ENCODE measurements at regions not wholly inside any gene's neighbourhood (a gene's known extent, or its start where the extent isn't known, plus 50 kb on each side); places are given as distances from the start of the nearest gene placed in this dataset.

DNA sequence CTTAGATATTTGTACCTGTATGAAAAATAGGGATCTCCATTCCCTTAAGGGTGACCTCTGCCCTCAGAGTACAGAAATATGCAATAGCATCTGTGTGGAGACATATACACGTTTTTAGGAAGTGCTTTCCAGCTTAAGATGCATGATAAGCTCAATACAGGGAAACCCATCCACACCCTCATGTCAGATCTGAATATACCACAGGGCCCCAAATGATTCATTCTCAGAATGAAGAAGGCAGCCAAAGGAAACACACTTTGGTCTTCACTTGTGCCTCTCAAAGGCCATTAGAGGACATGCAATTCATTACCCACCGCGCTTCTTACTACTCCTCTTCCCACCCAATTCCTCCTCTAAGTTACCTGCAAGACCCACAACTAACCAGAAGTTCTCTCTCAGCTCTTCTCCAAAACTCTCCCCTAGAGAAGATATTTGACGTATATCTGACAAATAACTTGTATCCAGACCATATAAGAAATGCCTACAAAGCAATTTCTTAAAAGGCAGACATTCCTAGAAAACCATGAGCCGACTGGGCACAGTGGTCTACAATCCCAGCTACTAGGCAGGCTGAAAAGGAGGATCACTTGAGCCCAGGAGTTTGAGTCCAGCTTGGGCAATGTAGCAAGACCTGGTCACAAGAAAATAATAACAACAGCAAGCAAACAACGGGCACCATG, 103.0 kb downstream of the OAT start:
- H3K4me3 ChIP-seq (replicated peaks in 1 of 2; ENCODE audit: low read depth in 2 of 2, low read length in 2 of 2), result no peak overlapping the region
- DNase-seq (ENCODE audit: low read depth in 2 of 2), result peak in 1 of 2 donors; percentile 56
- TF ChIP-seq, protein P1, sequence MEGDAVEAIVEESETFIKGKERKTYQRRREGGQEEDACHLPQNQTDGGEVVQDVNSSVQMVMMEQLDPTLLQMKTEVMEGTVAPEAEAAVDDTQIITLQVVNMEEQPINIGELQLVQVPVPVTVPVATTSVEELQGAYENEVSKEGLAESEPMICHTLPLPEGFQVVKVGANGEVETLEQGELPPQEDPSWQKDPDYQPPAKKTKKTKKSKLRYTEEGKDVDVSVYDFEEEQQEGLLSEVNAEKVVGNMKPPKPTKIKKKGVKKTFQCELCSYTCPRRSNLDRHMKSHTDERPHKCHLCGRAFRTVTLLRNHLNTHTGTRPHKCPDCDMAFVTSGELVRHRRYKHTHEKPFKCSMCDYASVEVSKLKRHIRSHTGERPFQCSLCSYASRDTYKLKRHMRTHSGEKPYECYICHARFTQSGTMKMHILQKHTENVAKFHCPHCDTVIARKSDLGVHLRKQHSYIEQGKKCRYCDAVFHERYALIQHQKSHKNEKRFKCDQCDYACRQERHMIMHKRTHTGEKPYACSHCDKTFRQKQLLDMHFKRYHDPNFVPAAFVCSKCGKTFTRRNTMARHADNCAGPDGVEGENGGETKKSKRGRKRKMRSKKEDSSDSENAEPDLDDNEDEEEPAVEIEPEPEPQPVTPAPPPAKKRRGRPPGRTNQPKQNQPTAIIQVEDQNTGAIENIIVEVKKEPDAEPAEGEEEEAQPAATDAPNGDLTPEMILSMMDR (IDR thresholded peaks at IDR 0.05; ENCODE audit: low read depth, low read length), result no peak

DNA sequence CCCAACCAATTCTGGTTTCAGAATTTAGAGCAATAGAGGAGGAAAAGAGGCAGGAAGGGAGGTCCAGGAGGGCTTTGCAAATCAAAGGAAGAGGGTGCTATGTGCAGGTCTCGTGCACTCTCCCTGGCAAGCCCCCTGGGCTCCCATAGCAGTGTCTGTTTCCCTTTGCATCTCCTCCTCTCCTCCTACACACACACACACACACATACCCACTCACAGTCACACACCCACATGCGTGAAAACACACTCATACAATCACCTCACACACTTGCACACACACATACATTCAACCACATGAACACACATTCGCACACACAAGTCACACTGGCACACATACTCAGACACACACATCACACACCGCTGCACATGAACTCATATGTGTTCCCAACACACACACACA, 105.3 kb downstream of the OAT start:
- TF ChIP-seq, protein P1 (IDR thresholded peaks at IDR 0.05; ENCODE audit: low read depth, low read length), result no peak
- no peak for DNase-seq (ENCODE audit: low read depth in 2 of 2)
- no peak overlapping the region for H3K4me3 ChIP-seq (replicated peaks in 1 of 2; ENCODE audit: low read depth in 2 of 2, low read length in 2 of 2)

- no peak overlapping the region for H3K4me3 ChIP-seq (replicated peaks in 1 of 2; ENCODE audit: low read depth in 2 of 2, low read length in 2 of 2)
- no peak for DNase-seq (ENCODE audit: low read depth in 2 of 2)
- TF ChIP-seq, protein P1 (IDR thresholded peaks at IDR 0.05; ENCODE audit: low read depth, low read length), result no peak
Observed at GRCh38 chr10:124308811-124309210, 109.9 kb downstream of the OAT start.

DNA sequence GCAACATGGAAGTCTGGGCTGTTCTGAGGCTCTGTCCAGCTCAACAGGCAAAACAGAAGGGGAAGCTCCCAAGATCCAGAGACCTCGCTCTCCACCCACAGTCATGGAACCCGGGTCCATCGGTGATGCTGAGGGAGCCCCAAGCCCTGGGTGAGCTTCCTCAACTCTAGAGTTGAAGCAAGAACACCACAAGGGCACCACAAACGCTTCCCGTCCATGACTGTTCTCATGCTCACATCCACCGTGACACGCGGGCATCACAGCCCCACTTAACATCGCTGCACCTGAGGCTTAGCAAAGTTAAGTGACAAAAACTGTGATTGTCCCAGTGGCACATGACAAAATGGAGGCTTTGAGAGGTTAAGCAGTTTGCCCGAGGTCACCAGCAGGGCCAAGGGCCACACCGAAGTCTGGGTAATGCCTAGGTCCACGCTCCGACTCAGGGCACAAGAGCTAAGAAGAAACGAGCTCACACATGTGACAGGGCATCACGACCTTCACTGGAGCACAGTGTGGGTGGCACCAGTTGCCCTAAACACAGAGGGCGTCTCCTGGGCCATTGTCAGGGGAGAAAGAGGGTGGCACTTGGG, 110.6 kb downstream of the OAT start:
- no peak overlapping the region for H3K4me3 ChIP-seq (replicated peaks in 1 of 2; ENCODE audit: low read depth in 2 of 2, low read length in 2 of 2)
- TF ChIP-seq, protein P1 (IDR thresholded peaks at IDR 0.05; ENCODE audit: low read depth, low read length), result no peak
- DNase-seq (ENCODE audit: low read depth in 2 of 2), result no peak

DNA sequence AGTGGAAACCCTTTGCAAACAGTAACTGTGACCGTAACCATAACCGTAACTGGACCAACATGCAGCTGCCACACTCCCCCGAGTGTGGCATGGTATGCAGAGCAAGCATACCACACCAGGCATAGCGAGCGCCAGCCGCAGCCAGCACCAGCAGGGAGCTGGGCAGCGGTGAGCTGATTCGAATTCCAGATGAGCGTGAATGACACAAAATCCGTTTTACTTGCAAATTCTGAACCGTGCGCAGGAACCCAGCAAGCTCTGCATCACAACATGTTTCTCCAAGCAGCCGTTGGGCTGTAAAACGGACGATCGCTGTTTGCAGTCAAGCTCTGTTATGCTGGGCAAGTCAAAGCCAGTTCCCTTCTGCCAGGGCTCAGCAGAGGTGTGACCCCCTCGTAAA, 111.1 kb downstream of the OAT start:
- TF ChIP-seq, protein P1 (IDR thresholded peaks at IDR 0.05; ENCODE audit: low read depth, low read length), result no peak
- no peak overlapping the region for H3K4me3 ChIP-seq (replicated peaks in 1 of 2; ENCODE audit: low read depth in 2 of 2, low read length in 2 of 2)
- no peak for DNase-seq (ENCODE audit: low read depth in 2 of 2)

GRCh38 chr10:124306922-124307371, 111.8 kb downstream of the OAT start:
- DNase-seq (ENCODE audit: low read depth in 2 of 2), result peak in 1 of 2 donors; percentile 33
- TF ChIP-seq, protein P1 (IDR thresholded peaks at IDR 0.05; ENCODE audit: low read depth, low read length), result no peak
- no peak overlapping the region for H3K4me3 ChIP-seq (replicated peaks in 1 of 2; ENCODE audit: low read depth in 2 of 2, low read length in 2 of 2)
